H1 (cell line): ENCODE measurements at regions not wholly inside any gene's neighbourhood (a gene's known extent, or its start where the extent isn't known, plus 50 kb on each side); places are given as distances from the start of the nearest gene placed in this dataset.
A peak's percentile ranks its signal among the peaks of the same experiment; 100 is the strongest.

ENCODE experiments used
- CTCF ChIP-seq, 3 experiments: IDR thresholded peaks; 1 replicate in 2 of 3; 2 replicates in 1 of 3; pipeline versions ENCODE4 v1.5.1 to v1.6.1; 2011; ENCODE audit warnings: low read length in 3 of 3, mild to moderate bottlenecking in 3 of 3, inconsistent platforms in 2 of 3, low read depth in 1 of 3, moderate library complexity in 1 of 3; ENCODE audit not compliant: insufficient read depth in 1 of 3; ENCODE audit errors: control extremely low read depth in 1 of 3
- RAD21 ChIP-seq, 2 experiments: IDR thresholded peaks in 1 of 2; conservative IDR thresholded peaks in 1 of 2; 2 replicates each; pipeline ENCODE4 v1.6.1; 2011; ENCODE audit warnings: low read depth in 2 of 2, low read length in 2 of 2, improper control_type of control experiment in 1 of 2, inconsistent platforms in 1 of 2, mild to moderate bottlenecking in 1 of 2, moderate library complexity in 1 of 2

- TF ChIP-seq CTCF (IDR thresholded peaks at IDR 0.05; ENCODE audit: control extremely low read depth in 1 of 3, insufficient read depth in 1 of 3, low read depth in 1 of 3, low read length in 3 of 3), result peak in 2 of 3 experiments; percentile 13; a peak in 2 of 4 replicates
- peak; percentile 36 to 40 for TF ChIP-seq RAD21 (IDR thresholded peaks at IDR 0.05 in 1 of 2, conservative IDR thresholded peaks at IDR 0.05 in 1 of 2; ENCODE audit: low read depth in 2 of 2, low read length in 2 of 2)
These were observed 177.6 kb upstream of the NAMPT start (continued) for GRCh38 chr7:106462365-106462859.
